Activated T-helper 1 cell treated with anti-CD3 and anti-CD28 coated beads, Interleukin-12 subunit alpha, Interleukin-12 subunit beta, Interleukin-2, Interleukin-4 antibody, amounts not matched to agents 30 ng/mL and 10 ng/mL and 1 ng/mL, durations not matched to agents 14 hours and 24 hours and 36 hours (primary cell): ENCODE measurements at regions not wholly inside any gene's neighbourhood (a gene's known extent, or its start where the extent isn't known, plus 50 kb on each side); places are given as distances from the start of the nearest gene placed in this dataset.

ENCODE experiments used
- DNase-seq: peaks from one replicate; pipeline ENCODE4 v3.0.0; 2021; ENCODE audit warnings: low spot score
- H3K27ac Mint-ChIP-seq: one replicate; pipeline ENCODE4 v1.8.0; 2021; ENCODE audit warnings: mild to moderate bottlenecking, mixed read lengths
- H3K27me3 Mint-ChIP-seq: one replicate; pipeline ENCODE4 v1.8.0; 2022; ENCODE audit warnings: mild to moderate bottlenecking, moderate library complexity, mixed read lengths; ENCODE audit not compliant: insufficient read depth
- H3K36me3 Mint-ChIP-seq: one replicate; pipeline ENCODE4 v1.8.0; 2021; ENCODE audit warnings: low read depth, mixed read lengths
- H3K4me1 Mint-ChIP-seq: one replicate; pipeline ENCODE4 v1.8.0; 2021; ENCODE audit warnings: low read depth, mixed read lengths
- H3K4me3 Mint-ChIP-seq: one replicate; pipeline ENCODE4 v1.8.0; 2021; ENCODE audit warnings: mild to moderate bottlenecking, moderate library complexity, mixed read lengths
- H3K9me3 Mint-ChIP-seq: one replicate; pipeline ENCODE4 v1.8.0; 2021; ENCODE audit warnings: mixed read lengths
- intact Hi-C: fragments of 100-400 bp; cut with micrococcal nuclease; formaldehyde crosslinking; loops from one replicate; pipeline ENCODE4 v1.15.1; 2024

DNA sequence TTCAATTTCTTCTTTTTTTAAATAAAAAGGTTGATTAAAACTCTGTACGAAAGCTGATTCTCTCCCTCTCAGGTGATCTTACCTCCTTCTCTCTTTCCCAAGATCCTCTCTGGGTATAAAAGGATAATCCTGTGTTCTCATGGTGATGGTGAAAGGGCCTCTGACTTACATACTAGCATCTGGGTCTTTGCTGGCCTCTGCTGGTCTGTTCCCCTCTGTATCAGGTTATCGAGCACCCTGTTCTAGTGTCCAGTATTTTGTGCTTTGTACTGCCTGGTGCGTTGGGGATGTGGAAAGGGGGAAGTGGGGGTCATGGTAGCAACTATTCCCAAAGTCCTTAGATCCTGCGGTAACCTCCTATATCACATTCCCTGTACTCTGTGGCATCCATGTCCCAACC, 328.9 kb downstream of the NR2F1-AS1 start:
- Mint-ChIP-seq H3K4me3 (no peak overlapping the region), H3K27me3 (no peaks in the 10 kb centered on the region), H3K27ac (no peak overlapping the region), H3K4me1 (no peaks in the 10 kb centered on the region), H3K9me3 (no peaks in the 10 kb centered on the region), H3K36me3 (no peaks in the 10 kb centered on the region)
- intact Hi-C loops, result no loop called here
- no peak for DNase-seq

DNA sequence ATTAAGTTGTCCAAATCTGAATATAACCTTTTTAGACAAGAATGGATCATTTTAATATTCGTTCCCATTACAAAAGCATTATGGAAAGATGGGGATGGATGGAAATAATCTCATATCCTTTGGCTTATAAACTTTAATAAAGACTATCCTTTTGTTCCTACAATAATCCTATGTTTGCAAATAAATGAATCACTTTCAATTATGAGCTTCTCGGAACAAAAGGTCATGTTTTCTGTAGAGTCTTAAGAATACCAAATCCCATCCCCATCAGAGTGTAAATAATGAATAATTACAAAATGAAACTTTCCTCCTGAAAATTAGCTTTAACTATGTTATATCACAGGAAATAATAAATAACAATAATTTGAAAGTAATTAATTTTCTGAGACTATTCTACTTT, 329.7 kb downstream of the NR2F1-AS1 start:
- intact Hi-C loops, result no loop called here
- H3K4me3 Mint-ChIP-seq, result no peak overlapping the region
- H3K4me1 Mint-ChIP-seq, result no peaks in the 10 kb centered on the region
- no peak for DNase-seq
- no peak overlapping the region for H3K27ac Mint-ChIP-seq
- no peaks in the 10 kb centered on the region for H3K36me3 Mint-ChIP-seq
- H3K9me3 Mint-ChIP-seq, result no peaks in the 10 kb centered on the region
- no peaks in the 10 kb centered on the region for H3K27me3 Mint-ChIP-seq

DNA sequence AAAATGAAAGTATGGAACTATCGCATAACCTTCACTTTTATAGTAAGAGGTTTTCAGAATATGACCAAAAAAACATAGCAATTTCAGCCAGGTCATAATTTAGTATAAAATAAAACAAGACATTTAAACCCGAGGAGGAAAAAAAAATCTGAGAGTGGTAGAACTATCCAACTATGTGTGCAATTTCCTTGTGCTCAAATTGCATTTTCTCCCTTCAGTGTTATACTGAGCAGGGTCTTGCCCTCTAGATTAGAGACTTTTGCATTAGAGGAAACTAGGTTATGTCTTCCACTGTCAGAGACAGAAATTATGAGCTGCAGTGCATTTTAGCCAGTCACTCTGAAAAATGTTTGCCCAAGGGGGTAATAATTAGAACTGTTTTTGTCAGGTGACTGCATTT, 330.6 kb downstream of the NR2F1-AS1 start:
- Mint-ChIP-seq H3K27me3 (no peaks in the 10 kb centered on the region), H3K4me1 (no peaks in the 10 kb centered on the region), H3K27ac (no peak overlapping the region), H3K4me3 (no peak overlapping the region), H3K36me3 (no peaks in the 10 kb centered on the region), H3K9me3 (no peaks in the 10 kb centered on the region)
- intact Hi-C loops, result no loop called here
- no peak for DNase-seq

GRCh38 chr5:93249651-93250289, 331.2 kb downstream of the NR2F1-AS1 start:
- Mint-ChIP-seq H3K9me3 (no peaks in the 10 kb centered on the region), H3K27me3 (no peaks in the 10 kb centered on the region)

DNA sequence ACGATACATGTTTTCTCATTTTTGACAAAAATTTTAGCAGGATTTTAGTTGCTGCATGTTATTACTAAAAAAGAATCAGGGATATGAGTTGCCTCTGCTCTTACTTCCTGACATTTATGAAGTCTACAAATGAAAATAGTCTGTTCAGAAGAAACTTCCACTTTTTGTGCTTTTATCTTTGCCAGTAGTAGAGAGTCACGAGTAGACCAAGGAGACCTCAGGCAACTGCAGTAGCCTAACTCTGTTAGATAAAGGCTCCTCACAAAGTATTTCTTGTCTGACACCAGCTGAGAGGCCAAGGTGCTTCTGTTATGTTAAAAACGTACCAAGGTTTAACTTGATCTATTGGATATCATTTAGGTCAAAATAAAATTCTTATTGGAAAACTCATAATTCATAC, 333.9 kb downstream of the NR2F1-AS1 start:
- no peak overlapping the region for H3K4me3 Mint-ChIP-seq
- no peaks in the 10 kb centered on the region for H3K27me3 Mint-ChIP-seq
- H3K9me3 Mint-ChIP-seq, result no peaks in the 10 kb centered on the region
- DNase-seq, result no peak
- intact Hi-C loops, result no loop called here
- H3K4me1 Mint-ChIP-seq, result no peaks in the 10 kb centered on the region
- H3K36me3 Mint-ChIP-seq, result no peaks in the 10 kb centered on the region
- H3K27ac Mint-ChIP-seq, result no peak overlapping the region

More at GRCh38 chr5:93249651-93250289, 331.2 kb downstream of the NR2F1-AS1 start:
- Mint-ChIP-seq H3K4me3 (no peak overlapping the region), H3K4me1 (no peaks in the 10 kb centered on the region), H3K36me3 (no peaks in the 10 kb centered on the region), H3K27ac (no peak overlapping the region)
- DNase-seq, result no peak
- intact Hi-C loops, result no loop called here

GRCh38 chr5:93246090-93246855, 334.7 kb downstream of the NR2F1-AS1 start:
- no peaks in the 10 kb centered on the region for H3K36me3 Mint-ChIP-seq
- H3K27ac Mint-ChIP-seq, result no peak overlapping the region
- no peak for DNase-seq
- no peaks in the 10 kb centered on the region for H3K9me3 Mint-ChIP-seq
- no peaks in the 10 kb centered on the region for H3K27me3 Mint-ChIP-seq
- intact Hi-C loops, result no loop called here
- no peak overlapping the region for H3K4me3 Mint-ChIP-seq
- no peaks in the 10 kb centered on the region for H3K4me1 Mint-ChIP-seq

DNA sequence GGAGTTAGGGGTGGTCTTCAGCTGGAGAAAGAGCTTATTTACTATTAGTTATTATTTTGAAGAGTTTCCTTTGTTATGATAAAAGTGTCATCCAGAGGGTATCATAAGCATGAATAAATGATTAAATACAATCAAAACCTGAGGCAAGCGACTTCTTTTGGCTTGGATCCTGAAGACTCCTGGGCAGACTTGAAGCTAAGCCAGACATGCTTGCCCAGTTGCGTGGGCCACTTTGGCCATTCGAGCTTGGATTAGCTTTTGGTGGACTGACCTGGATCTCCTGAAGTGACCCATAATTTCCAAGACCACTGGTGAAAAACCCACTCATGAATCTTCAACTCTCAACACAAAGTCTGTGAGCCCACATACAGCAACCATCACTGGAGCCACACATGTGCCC, 335.8 kb downstream of the NR2F1-AS1 start:
- DNase-seq, result no peak
- intact Hi-C loops, result no loop called here
- Mint-ChIP-seq H3K27ac (no peak overlapping the region), H3K4me1 (no peaks in the 10 kb centered on the region), H3K36me3 (no peaks in the 10 kb centered on the region), H3K4me3 (no peak overlapping the region), H3K27me3 (no peaks in the 10 kb centered on the region), H3K9me3 (no peaks in the 10 kb centered on the region)

GRCh38 chr5:93243481-93243880, 337.5 kb downstream of the NR2F1-AS1 start:
- DNase-seq, result no peak
- Mint-ChIP-seq H3K27ac (no peak overlapping the region), H3K27me3 (no peaks in the 10 kb centered on the region), H3K36me3 (no peaks in the 10 kb centered on the region), H3K9me3 (no peaks in the 10 kb centered on the region), H3K4me1 (no peaks in the 10 kb centered on the region), H3K4me3 (no peak overlapping the region)
- intact Hi-C loops, result no loop called here

DNA sequence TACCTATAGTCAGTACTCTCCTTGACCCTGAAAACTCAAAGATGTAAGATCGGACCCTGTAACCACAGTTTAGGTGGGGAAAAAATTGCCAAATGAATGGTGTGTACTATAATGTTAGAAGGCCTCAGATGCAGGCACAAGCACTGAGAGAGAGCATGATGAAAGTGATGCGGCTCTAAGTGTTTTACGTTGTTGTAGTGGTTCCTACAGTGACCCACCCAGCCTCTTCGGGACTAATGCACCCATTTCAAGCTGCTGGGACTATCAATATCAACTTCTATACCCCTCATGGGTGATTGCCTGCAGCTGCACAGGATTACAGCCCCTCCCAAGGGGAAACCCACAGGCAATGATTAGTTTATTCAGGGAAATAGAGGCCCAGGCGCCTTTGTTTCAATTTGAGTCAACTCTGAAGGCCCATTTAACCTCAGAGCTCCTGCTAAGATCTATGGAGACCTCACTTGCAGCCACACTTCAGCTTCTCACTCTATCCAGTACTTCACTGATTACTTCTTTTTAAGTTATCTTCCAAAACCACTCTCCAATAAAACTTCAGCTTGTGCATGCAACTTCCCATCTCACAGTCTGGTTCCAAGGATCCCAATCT, 340.7 kb downstream of the NR2F1-AS1 start:
- Mint-ChIP-seq H3K4me3 (no peak overlapping the region), H3K27ac (no peak overlapping the region), H3K36me3 (no peaks in the 10 kb centered on the region), H3K4me1 (no peaks in the 10 kb centered on the region), H3K27me3 (no peaks in the 10 kb centered on the region), H3K9me3 (no peaks in the 10 kb centered on the region)
- DNase-seq, result no peak
- intact Hi-C loops, result no loop called here

DNA sequence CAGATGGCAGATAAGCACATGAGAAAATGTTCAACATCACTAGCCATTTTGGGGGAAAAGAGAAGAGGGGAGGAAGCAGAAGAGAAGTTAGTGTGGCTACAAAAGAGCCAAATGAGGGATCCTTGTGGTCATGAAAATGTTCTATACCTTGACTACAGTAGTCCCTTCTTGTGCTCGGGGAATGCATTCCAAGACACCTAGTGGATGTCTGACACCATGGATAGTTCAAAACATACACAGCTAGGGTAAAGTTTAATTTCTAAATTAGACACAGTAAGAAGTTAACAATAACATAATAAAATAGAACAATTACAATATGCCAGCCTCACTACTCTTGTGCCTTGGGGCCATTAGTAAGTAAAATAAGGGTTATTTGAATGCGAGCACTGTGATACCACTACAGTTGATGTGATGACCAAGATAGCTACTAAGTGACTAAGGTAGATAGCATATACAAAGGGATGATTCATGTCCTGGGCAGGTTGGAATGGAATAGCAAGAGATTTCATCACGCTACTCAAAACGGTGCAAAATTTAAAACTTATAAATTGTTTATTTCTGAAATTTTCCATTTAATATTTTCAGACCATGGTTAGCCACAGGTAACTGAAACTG, 344.1 kb downstream of the NR2F1-AS1 start:
- no peaks in the 10 kb centered on the region for H3K36me3 Mint-ChIP-seq
- no peak for DNase-seq
- H3K4me1 Mint-ChIP-seq, result no peaks in the 10 kb centered on the region
- no peak overlapping the region for H3K27ac Mint-ChIP-seq
- no peaks in the 10 kb centered on the region for H3K9me3 Mint-ChIP-seq
- no peak overlapping the region for H3K4me3 Mint-ChIP-seq
- H3K27me3 Mint-ChIP-seq, result no peaks in the 10 kb centered on the region
- intact Hi-C loops, result no loop called here

DNA sequence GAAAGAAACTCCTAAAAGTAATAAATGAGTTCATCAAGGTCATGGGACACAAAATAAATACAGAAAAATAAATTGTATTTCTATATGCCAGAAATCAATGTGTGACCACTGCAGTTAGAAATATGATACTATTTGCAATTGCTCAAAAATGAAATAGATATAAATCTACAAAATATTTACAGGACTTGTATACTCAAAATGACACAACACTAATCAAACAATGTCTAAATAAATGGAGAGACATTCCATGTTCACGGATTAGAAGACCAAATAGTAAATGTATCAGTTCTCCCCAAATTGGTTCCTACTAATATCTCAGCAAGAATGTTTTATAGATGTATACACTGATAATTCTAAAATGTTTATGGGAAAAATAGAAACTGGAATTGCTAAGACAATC, 345.3 kb downstream of the NR2F1-AS1 start:
- no peak for DNase-seq
- Mint-ChIP-seq H3K27me3 (no peaks in the 10 kb centered on the region), H3K4me1 (no peaks in the 10 kb centered on the region), H3K36me3 (no peaks in the 10 kb centered on the region), H3K27ac (no peak overlapping the region), H3K9me3 (no peaks in the 10 kb centered on the region), H3K4me3 (no peak overlapping the region)
- intact Hi-C loops, result no loop called here

- H3K9me3 Mint-ChIP-seq, result no peaks in the 10 kb centered on the region
- no peak overlapping the region for H3K27ac Mint-ChIP-seq
- DNase-seq, result no peak
- H3K4me1 Mint-ChIP-seq, result no peaks in the 10 kb centered on the region
- no peaks in the 10 kb centered on the region for H3K36me3 Mint-ChIP-seq
- no peak overlapping the region for H3K4me3 Mint-ChIP-seq
- intact Hi-C loops, result no loop called here
- H3K27me3 Mint-ChIP-seq, result no peaks in the 10 kb centered on the region
Observed at GRCh38 chr5:93226202-93226735, 354.8 kb downstream of the NR2F1-AS1 start.

DNA sequence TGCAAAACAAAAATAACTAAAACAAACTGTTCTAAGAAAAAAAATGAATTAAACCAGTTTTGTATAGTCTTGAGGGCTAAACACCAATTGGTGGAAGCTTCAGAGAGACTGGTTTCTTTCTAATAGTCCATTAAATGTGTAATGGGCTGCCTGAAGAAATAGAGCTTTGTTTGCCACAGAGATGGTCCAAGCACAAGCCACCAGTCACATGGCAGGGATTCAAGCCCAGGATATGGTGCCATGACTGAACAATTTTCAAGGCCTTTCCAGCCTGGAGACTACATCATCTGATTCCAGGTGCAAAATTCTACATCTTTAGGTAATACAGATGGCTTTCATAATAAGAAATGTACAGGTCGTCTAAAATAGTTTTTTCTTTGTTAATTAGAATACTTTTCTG, 355.3 kb downstream of the NR2F1-AS1 start:
- Mint-ChIP-seq H3K9me3 (no peaks in the 10 kb centered on the region), H3K27me3 (no peaks in the 10 kb centered on the region), H3K36me3 (no peaks in the 10 kb centered on the region), H3K4me1 (no peaks in the 10 kb centered on the region), H3K4me3 (no peak overlapping the region), H3K27ac (no peak overlapping the region)
- no peak for DNase-seq
- intact Hi-C loops, result no loop called here
